Mesenchymal stem cell (in vitro differentiated cells and primary cell): ENCODE measurements at regions not wholly inside any gene's neighbourhood (a gene's known extent, or its start where the extent isn't known, plus 50 kb on each side); places are given as distances from the start of the nearest gene placed in this dataset.

ENCODE experiments used
- DNase-seq: peaks from one replicate; pipeline ENCODE4 v3.0.0-alpha.2; 2013
- H2AFZ ChIP-seq: one replicate; pipeline ENCODE4 v1.6.1; 2013; ENCODE audit warnings: low read depth, mild to moderate bottlenecking, control low read depth, inconsistent platforms, low read length, moderate library complexity
- H2AK5ac ChIP-seq: 2 replicates; pipeline ENCODE4 v1.6.1; 2013; ENCODE audit warnings: low read length, moderate library complexity, mild to moderate bottlenecking, inconsistent platforms; ENCODE audit not compliant: severe bottlenecking
- H2BK120ac ChIP-seq: one replicate; pipeline ENCODE4 v1.6.1; 2013; ENCODE audit warnings: low read depth, mild to moderate bottlenecking, inconsistent platforms, low read length, moderate library complexity
- H2BK12ac ChIP-seq, 2 experiments: one replicate each; pipeline ENCODE4 v1.6.1; 2013; ENCODE audit warnings: inconsistent platforms in 2 of 2, low read length in 2 of 2, mild to moderate bottlenecking in 2 of 2, moderate library complexity in 2 of 2, control low read depth in 1 of 2
- H2BK15ac ChIP-seq: one replicate; pipeline ENCODE4 v1.6.1; 2013; ENCODE audit warnings: mild to moderate bottlenecking, low read depth, inconsistent platforms; ENCODE audit not compliant: poor library complexity, severe bottlenecking
- H2BK5ac ChIP-seq: 2 replicates; pipeline ENCODE4 v1.6.1; 2013; ENCODE audit warnings: low read depth, mild to moderate bottlenecking, low read length, control low read depth, inconsistent platforms; ENCODE audit not compliant: poor library complexity, severe bottlenecking
- H3K14ac ChIP-seq, 2 experiments: one replicate each; pipeline ENCODE4 v1.6.1; 2013; ENCODE audit warnings: inconsistent platforms in 2 of 2, low read length in 2 of 2, control low read depth in 1 of 2, mild to moderate bottlenecking in 1 of 2, moderate library complexity in 1 of 2
- H3K18ac ChIP-seq, 2 experiments: one replicate each; pipeline ENCODE4 v1.6.1; 2013; ENCODE audit warnings: inconsistent platforms in 2 of 2, low read length in 2 of 2, control low read depth in 1 of 2, low read depth in 1 of 2, mild to moderate bottlenecking in 1 of 2
- H3K23ac ChIP-seq, 2 experiments: one replicate each; pipeline ENCODE4 v1.6.1; 2013; ENCODE audit warnings: inconsistent platforms in 2 of 2, low read length in 2 of 2, mild to moderate bottlenecking in 2 of 2, moderate library complexity in 2 of 2, control low read depth in 1 of 2
- H3K27ac ChIP-seq: 2 replicates; pipeline ENCODE4 v1.5.1; 2013; ENCODE audit warnings: mild to moderate bottlenecking, moderate library complexity, low read length, control low read depth, inconsistent platforms; ENCODE audit not compliant: poor library complexity, severe bottlenecking
- H3K27me3 ChIP-seq, 2 experiments: 2 replicates each; pipeline versions ENCODE4 v1.6.1 to v1.7.0; 2013; ENCODE audit warnings: low read length in 2 of 2, mild to moderate bottlenecking in 2 of 2, moderate library complexity in 2 of 2, control low read depth in 1 of 2, inconsistent platforms in 1 of 2; ENCODE audit not compliant: control insufficient read depth in 1 of 2, insufficient read depth in 1 of 2
- H3K36me3 ChIP-seq, 2 experiments: 2 replicates each; pipeline versions ENCODE4 v1.6.1 to v1.7.0; 2013; ENCODE audit warnings: low read length in 2 of 2, control low read depth in 1 of 2, inconsistent platforms in 1 of 2, low read depth in 1 of 2, mild to moderate bottlenecking in 1 of 2; ENCODE audit not compliant: insufficient read depth in 2 of 2, control insufficient read depth in 1 of 2
- H3K4ac ChIP-seq, 2 experiments: one replicate each; pipeline ENCODE4 v1.6.1; 2013; ENCODE audit warnings: inconsistent platforms in 2 of 2, low read length in 2 of 2, mild to moderate bottlenecking in 2 of 2, moderate library complexity in 2 of 2, control low read depth in 1 of 2, low read depth in 1 of 2
- H3K4me1 ChIP-seq: 2 replicates; pipeline ENCODE4 v1.6.1; 2013; ENCODE audit warnings: low read depth, low read length, control low read depth; ENCODE audit not compliant: control insufficient read depth, insufficient read depth
- H3K4me2 ChIP-seq: 2 replicates; pipeline ENCODE4 v1.6.1; 2013; ENCODE audit warnings: low read length, mild to moderate bottlenecking, inconsistent platforms; ENCODE audit not compliant: poor library complexity, severe bottlenecking
- H3K4me3 ChIP-seq, 2 experiments: 2 replicates each; pipeline versions ENCODE4 v1.5.1 to v1.7.0; 2013; ENCODE audit warnings: low read length in 2 of 2, mild to moderate bottlenecking in 2 of 2, control low read depth in 1 of 2, low read depth in 1 of 2; ENCODE audit not compliant: insufficient read depth in 1 of 2
- H3K79me1 ChIP-seq: replicated peaks from 2 replicates; pipeline ENCODE4 v1.6.1; 2013; ENCODE audit warnings: mild to moderate bottlenecking, control low read depth, low read length, inconsistent platforms; ENCODE audit not compliant: poor library complexity, severe bottlenecking
- H3K9ac ChIP-seq: 2 replicates; pipeline ENCODE4 v1.7.0; 2013; ENCODE audit warnings: mild to moderate bottlenecking, low read length, moderate library complexity
- H3K9me3 ChIP-seq: 2 replicates; pipeline ENCODE4 v1.7.0; 2013; ENCODE audit warnings: mild to moderate bottlenecking, low read length; ENCODE audit not compliant: control insufficient read depth
- H4K8ac ChIP-seq: one replicate; pipeline ENCODE4 v1.6.1; 2013; ENCODE audit warnings: inconsistent platforms, mild to moderate bottlenecking, low read length, moderate library complexity
- H4K91ac ChIP-seq: one replicate; pipeline ENCODE4 v1.6.1; 2013; ENCODE audit warnings: mild to moderate bottlenecking, low read length, inconsistent platforms
- WGBS: methylation state at CpG from one replicate; pipeline ENCODE4 v1.1.7; 2013; ENCODE audit warnings: mixed read lengths; 5-methylcytosine and 5-hydroxymethylcytosine counted together

DNA sequence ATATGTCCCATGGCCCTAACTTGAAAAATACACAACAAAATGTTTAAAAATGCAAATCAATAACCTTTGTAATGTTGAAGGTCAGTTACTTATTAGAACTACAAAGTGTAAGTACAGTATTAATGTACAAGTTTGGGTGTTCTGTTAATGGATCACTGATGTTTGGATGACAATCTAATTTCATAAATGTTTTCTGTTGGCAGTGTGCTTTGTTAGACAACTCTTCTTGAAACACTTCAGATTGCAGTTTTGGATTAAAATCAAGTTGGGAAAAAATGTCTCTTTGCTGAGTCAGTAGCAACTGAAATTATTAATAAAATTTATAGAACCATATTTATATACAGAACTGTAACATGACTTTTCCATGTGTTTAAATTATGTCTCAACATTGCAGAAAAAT, 1063.5 kb upstream of the PCDH9 start:
- Histone ChIP-seq H3K27ac (no peak overlapping the region), H3K9me3 (no peaks in the 10 kb centered on the region), H2AK5ac (no peak overlapping the region)

GRCh38 chr13:68292601-68293000, 1062.5 kb upstream of the PCDH9 start:
- H3K14ac ChIP-seq: no peak overlapping the region
- H2BK5ac ChIP-seq: no peak overlapping the region
- H3K27me3 ChIP-seq: no peaks in the 10 kb centered on the region
- no peaks in the 10 kb centered on the region for H3K79me1 ChIP-seq
- H4K8ac ChIP-seq: no peak overlapping the region
- no peak overlapping the region for H2BK120ac ChIP-seq
- no peak overlapping the region for H2BK15ac ChIP-seq
- no peak overlapping the region for H3K4me2 ChIP-seq
- no peak overlapping the region for H3K23ac ChIP-seq
- no peaks in the 10 kb centered on the region for H3K36me3 ChIP-seq
- no peak overlapping the region for H3K4me3 ChIP-seq
- no peak overlapping the region for H2BK12ac ChIP-seq
- H2AFZ ChIP-seq: no peak overlapping the region
- DNase-seq: no peak
- H4K91ac ChIP-seq: no peak overlapping the region
- no peak overlapping the region for H3K18ac ChIP-seq
- WGBS: 40% methylated on average over 1 of the region's 2 CpGs
- H3K27ac ChIP-seq: no peak overlapping the region
- H3K9me3 ChIP-seq: no peaks in the 10 kb centered on the region
- H3K9ac ChIP-seq: no peak overlapping the region
- H3K4me1 ChIP-seq: no peaks in the 10 kb centered on the region
- H3K4ac ChIP-seq: no peak overlapping the region
- H2AK5ac ChIP-seq: no peak overlapping the region

More for the DNA sequence above, 1063.5 kb upstream of the PCDH9 start:
- no peak for DNase-seq
- H3K9ac ChIP-seq: no peak overlapping the region
- H3K4me2 ChIP-seq: no peak overlapping the region
- no peak overlapping the region for H4K91ac ChIP-seq
- no peak overlapping the region for H2BK120ac ChIP-seq
- no peak overlapping the region for H2BK12ac ChIP-seq
- H3K4me3 ChIP-seq: no peak overlapping the region
- H3K18ac ChIP-seq: no peak overlapping the region
- no peak overlapping the region for H2AFZ ChIP-seq
- H3K14ac ChIP-seq: no peak overlapping the region
- H3K79me1 ChIP-seq: no peaks in the 10 kb centered on the region
- H3K23ac ChIP-seq: no peak overlapping the region
- no peaks in the 10 kb centered on the region for H3K36me3 ChIP-seq
- H2BK15ac ChIP-seq: no peak overlapping the region
- no peak overlapping the region for H4K8ac ChIP-seq
- no peaks in the 10 kb centered on the region for H3K27me3 ChIP-seq
- no peaks in the 10 kb centered on the region for H3K4me1 ChIP-seq
- no peak overlapping the region for H2BK5ac ChIP-seq
- H3K4ac ChIP-seq: no peak overlapping the region

DNA sequence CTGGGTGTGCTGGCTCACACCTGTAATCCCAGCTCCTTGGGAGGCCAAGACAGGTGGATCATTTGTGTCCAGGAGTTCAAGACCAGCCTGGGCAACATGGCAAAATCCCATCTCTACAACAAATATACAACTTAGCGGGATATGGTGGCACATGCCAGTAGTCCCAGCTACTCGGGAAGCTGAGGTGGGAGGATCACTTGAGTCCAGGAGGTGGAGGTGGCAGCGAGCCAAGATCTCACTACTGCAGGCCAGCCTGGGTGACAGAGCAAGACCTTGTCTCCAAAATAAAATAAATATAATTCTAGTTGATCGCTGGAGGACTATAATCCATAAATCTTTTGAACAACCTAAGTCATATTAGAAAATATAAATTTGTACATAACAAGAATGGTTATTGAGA, 1061.5 kb upstream of the PCDH9 start:
- H4K91ac ChIP-seq: no peak overlapping the region

GRCh38 chr13:68275758-68276157, 1045.6 kb upstream of the PCDH9 start:
- Histone ChIP-seq H3K9me3 (peaks cover 40% of the 10 kb centered on the region), H3K4ac (no peak overlapping the region), H3K27me3 (no peaks in the 10 kb centered on the region), H2BK5ac (no peak overlapping the region), H4K8ac (no peak overlapping the region), H2BK15ac (no peak overlapping the region), H2AK5ac (no peak overlapping the region), H3K23ac (no peak overlapping the region), H3K79me1 (no peaks in the 10 kb centered on the region), H3K4me1 (no peaks in the 10 kb centered on the region), H3K9ac (no peak overlapping the region), H3K4me3 (no peak overlapping the region), H3K36me3 (no peaks in the 10 kb centered on the region), H2AFZ (no peak overlapping the region), H2BK12ac (no peak overlapping the region), H4K91ac (no peak overlapping the region), H3K18ac (no peak overlapping the region), H3K27ac (no peak overlapping the region), H2BK120ac (no peak overlapping the region), H3K4me2 (no peak overlapping the region), H3K14ac (no peak overlapping the region)
- 100% methylated on average over 1 of the region's 1 CpG for WGBS
- no peak for DNase-seq

More for the DNA sequence above, 1061.5 kb upstream of the PCDH9 start:
- no peaks in the 10 kb centered on the region for H3K79me1 ChIP-seq
- no peak for DNase-seq
- H3K4me1 ChIP-seq: no peaks in the 10 kb centered on the region
- no peak overlapping the region for H2BK120ac ChIP-seq
- no peak overlapping the region for H2BK12ac ChIP-seq
- no peak overlapping the region for H3K4me2 ChIP-seq
- no peak overlapping the region for H3K27ac ChIP-seq
- H3K23ac ChIP-seq: no peak overlapping the region
- no peak overlapping the region for H3K4ac ChIP-seq
- no peak overlapping the region for H3K4me3 ChIP-seq
- H3K9me3 ChIP-seq: no peaks in the 10 kb centered on the region
- H3K18ac ChIP-seq: no peak overlapping the region
- no peaks in the 10 kb centered on the region for H3K36me3 ChIP-seq
- WGBS: 100% methylated on average over 1 of the region's 4 CpGs
- H2AK5ac ChIP-seq: no peak overlapping the region
- H3K27me3 ChIP-seq: no peaks in the 10 kb centered on the region
- no peak overlapping the region for H2AFZ ChIP-seq
- H3K14ac ChIP-seq: no peak overlapping the region
- H3K9ac ChIP-seq: no peak overlapping the region
- H2BK5ac ChIP-seq: no peak overlapping the region
- no peak overlapping the region for H4K8ac ChIP-seq
- no peak overlapping the region for H2BK15ac ChIP-seq
